GM12892 (cell line): ENCODE measurements at regions not wholly inside any gene's neighbourhood (a gene's known extent, or its start where the extent isn't known, plus 50 kb on each side); places are given as distances from the start of the nearest gene placed in this dataset.
"Not testable (repeated sequence)": the region's sequence is repeated elsewhere in the genome, so short reads cannot be mapped to it uniquely, and the experiment has no call there.

Source experiments
- DNase-seq: peaks from one replicate; pipeline ENCODE4 v3.0.0; 2011; ENCODE audit not compliant: insufficient read length
- FAIRE-seq: peaks from 2 replicates; lab custom pipeline; 2011; peaks lifted over from hg19 to GRCh38; lab: Jason Lieb, UNC
- POLR2A ChIP-seq: IDR thresholded peaks from 2 replicates; pipeline ENCODE4 v1.6.1; 2011; ENCODE audit warnings: low read depth, low read length, control low read depth
- POLR2AphosphoS5 ChIP-seq: IDR thresholded peaks from 2 replicates; pipeline ENCODE4 v1.6.1; 2011; ENCODE audit warnings: low read depth, low read length, control low read depth
- TAF1 ChIP-seq: IDR thresholded peaks from 2 replicates; pipeline ENCODE4 v1.6.1; 2011; ENCODE audit warnings: low read depth, mild to moderate bottlenecking, control low read depth, low read length, borderline replicate concordance

GRCh38 chr6:141848029-141848890, 284.5 kb upstream of the GJE1 start:
- FAIRE-seq (no peak), DNase-seq (no peak)

GRCh38 chr6:141846639-141847038, 286.1 kb upstream of the GJE1 start:
- FAIRE-seq = no peak
- no peak for TF ChIP-seq TAF1
- TF ChIP-seq POLR2A = no peak
- no peak for TF ChIP-seq POLR2AphosphoS5
- no peak for DNase-seq

More at GRCh38 chr6:141848029-141848890, 284.5 kb upstream of the GJE1 start:
- TF ChIP-seq POLR2A (no peak), TAF1 (no peak), POLR2AphosphoS5 (no peak)

- DNase-seq (no peak), FAIRE-seq (no peak)
- TF ChIP-seq POLR2A (no peak), POLR2AphosphoS5 (no peak), TAF1 (no peak)
Measured at GRCh38 chr6:141843178-141843834, 289.4 kb upstream of the GJE1 start.

GRCh38 chr6:141833001-141833655, 299.6 kb upstream of the GJE1 start:
- TF ChIP-seq TAF1 (no peak), POLR2A (no peak), POLR2AphosphoS5 (no peak)
- FAIRE-seq = no peak
- DNase-seq = no peak

GRCh38 chr6:141830530-141830929, 302.2 kb upstream of the GJE1 start:
- DNase-seq (no peak), FAIRE-seq (no peak)
- no peak for TF ChIP-seq POLR2AphosphoS5
- TF ChIP-seq TAF1 = no peak
- no peak for TF ChIP-seq POLR2A

GRCh38 chr6:141829566-141830360, 303.0 kb upstream of the GJE1 start:
- TF ChIP-seq TAF1 (no peak), POLR2AphosphoS5 (no peak), POLR2A (no peak)
- FAIRE-seq (no peak), DNase-seq (no peak)

- TF ChIP-seq POLR2A (no peak), POLR2AphosphoS5 (no peak), TAF1 (no peak)
- FAIRE-seq (no peak), DNase-seq (no peak)
Measured at GRCh38 chr6:141824350-141824749, 308.4 kb upstream of the GJE1 start.

GRCh38 chr6:141815039-141815438, 317.7 kb upstream of the GJE1 start:
- not testable (repeated sequence) for FAIRE-seq, DNase-seq

- no peak for TF ChIP-seq POLR2A
- no peak for TF ChIP-seq TAF1
- no peak for TF ChIP-seq POLR2AphosphoS5
- DNase-seq (no peak), FAIRE-seq (no peak)
Measured at GRCh38 chr6:141809901-141810300, 322.8 kb upstream of the GJE1 start.

- TF ChIP-seq POLR2AphosphoS5 (no peak), TAF1 (no peak), POLR2A (no peak)
- FAIRE-seq (no peak), DNase-seq (no peak)
Measured at GRCh38 chr6:141808662-141809061, 324.1 kb upstream of the GJE1 start.

- FAIRE-seq = not testable (repeated sequence)
Measured at GRCh38 chr6:141800973-141801372, 331.8 kb upstream of the GJE1 start.

More at GRCh38 chr6:141800973-141801372, 331.8 kb upstream of the GJE1 start:
- DNase-seq = not testable (repeated sequence)
